Stimulated activated CD4-positive, alpha-beta T cell treated with anti-CD3 and anti-CD28 coated beads, Interleukin-12 subunit alpha, Interleukin-12 subunit beta, amount 100 ng/mL, for 48 hours (primary cell): ENCODE measurements at regions not wholly inside any gene's neighbourhood (a gene's known extent, or its start where the extent isn't known, plus 50 kb on each side); places are given as distances from the start of the nearest gene placed in this dataset.
"Not testable (repeated sequence)": the region's sequence is repeated elsewhere in the genome, so short reads cannot be mapped to it uniquely, and the experiment has no call there.

Experiments used
- DNase-seq, 3 donors: peaks; one replicate each; pipeline ENCODE4 v3.0.0-alpha.2; 2020; ENCODE audit warnings: low read depth in 2 of 3, low spot score in 1 of 3

DNA sequence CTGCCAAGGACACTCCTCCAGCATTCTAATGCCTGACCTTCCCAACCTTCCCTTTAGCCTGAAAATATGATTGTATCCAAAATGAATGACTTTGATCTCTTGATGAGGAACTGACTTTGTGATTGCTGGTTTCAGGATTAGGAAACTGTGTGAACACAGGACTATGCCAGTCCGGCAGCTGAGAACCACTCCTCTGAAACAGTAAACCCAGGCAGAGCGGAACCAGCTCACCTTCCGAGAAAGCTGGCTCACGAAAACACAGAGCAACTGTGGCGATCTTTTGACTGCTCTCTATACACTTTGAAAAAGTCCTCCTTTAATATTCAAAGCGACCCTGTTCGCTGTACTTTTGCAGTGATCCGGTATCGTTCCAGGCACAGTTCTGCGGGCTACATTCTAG lies 258.8 kb upstream of the IRS2 start:
- no peak for DNase-seq

DNA sequence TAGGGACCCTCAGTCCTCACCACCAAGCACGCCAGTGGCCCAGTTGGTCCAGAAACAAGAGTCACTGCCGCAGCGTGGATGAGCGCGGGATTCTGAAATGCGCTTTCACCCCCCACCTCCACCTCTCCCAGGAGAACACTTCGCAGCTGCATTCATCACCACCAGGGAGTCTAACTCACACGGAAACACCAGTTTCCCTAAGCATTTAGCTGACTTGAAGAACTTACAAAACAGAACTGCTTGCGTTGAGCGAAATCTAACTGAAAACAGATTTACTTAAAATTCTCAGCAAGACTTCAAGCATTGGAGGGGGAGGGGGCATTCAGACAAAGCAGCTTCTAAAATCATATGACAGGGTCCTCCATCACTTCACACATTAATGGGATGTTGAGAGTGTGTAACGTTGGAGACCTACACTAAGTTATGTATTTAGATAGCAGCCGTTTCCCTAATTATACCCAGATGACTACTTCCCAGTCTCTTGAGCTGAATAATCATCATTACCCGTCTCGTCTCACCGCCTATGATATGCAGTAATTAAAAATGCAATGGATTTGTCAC lies 258.2 kb upstream of the IRS2 start:
- DNase-seq: no peak

DNA sequence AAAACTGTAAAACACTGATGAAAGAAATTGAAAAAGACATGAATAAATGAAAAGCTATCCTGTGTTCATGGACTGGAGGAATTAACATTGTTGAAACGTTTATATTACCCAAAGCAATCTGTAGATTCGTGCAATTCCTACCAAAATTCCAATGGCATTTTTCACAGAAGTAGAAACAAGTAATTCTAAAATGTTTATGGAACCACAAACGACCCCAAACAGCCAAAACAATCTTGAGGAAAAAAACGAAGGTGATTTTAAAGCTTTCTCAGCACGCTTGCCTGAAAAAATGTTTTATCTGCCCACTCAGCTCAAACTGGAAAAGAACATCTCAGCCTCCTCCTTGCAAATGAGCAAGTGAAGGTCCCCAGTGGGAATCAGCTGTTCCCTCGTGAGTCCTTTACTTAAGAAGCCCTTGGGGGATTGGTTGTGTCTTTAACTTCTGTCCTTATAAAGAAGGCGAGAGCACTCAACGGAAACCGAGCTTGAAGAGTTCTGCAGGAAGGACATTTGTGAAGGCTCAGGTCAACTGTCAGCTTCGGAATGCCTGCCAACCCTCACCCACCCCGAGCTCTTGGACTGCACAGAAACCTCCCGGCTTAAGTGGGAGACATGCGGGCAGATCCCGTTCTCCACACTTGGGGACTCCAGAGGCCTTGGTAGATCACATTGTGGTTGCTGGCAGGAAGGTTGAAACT lies 256.0 kb upstream of the IRS2 start:
- DNase-seq: no peak

GRCh38 chr13:110041638-110042037 lies 255.3 kb upstream of the IRS2 start:
- DNase-seq: not testable (repeated sequence)

DNA sequence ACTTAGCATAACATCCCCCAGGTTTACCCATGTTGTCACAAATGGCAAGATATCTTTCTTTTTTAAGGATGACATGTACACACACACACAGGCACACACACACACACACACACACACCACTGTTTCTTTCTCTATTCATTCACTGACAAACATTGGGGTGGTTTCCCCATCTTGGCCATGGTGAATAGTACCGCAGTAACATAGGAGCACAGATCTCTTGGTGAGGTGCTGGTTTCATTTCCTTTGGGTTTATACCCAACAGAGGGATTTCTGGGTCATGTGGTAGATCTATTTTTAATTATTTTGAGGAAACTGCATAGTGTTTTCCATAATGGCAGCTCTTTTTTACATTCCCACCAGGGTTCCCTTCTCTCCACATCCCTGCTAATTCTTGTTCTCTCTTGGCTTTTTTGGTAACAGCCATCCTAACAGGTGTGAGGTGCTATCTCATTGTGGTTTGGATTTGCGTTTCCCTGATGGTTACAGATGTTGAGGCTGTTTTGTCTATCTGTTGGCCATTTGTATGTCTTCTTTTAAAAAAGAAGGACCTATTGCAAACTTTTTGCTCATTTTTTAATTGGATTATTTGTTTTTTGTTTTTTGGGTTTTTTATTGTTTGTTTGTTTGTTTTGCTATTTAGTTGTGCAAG lies 251.7 kb upstream of the IRS2 start:
- DNase-seq: no peak

- DNase-seq: no peak
Measured at GRCh38 chr13:110036060-110036459, 249.7 kb upstream of the IRS2 start.

- DNase-seq: no peak
Measured at GRCh38 chr13:110034031-110034549, 247.7 kb upstream of the IRS2 start.

GRCh38 chr13:110032969-110033368 lies 246.6 kb upstream of the IRS2 start:
- no peak for DNase-seq

- DNase-seq: no peak
Measured at GRCh38 chr13:110030394-110030928, 244.1 kb upstream of the IRS2 start.

- no peak for DNase-seq
Measured at GRCh38 chr13:110028838-110029621, 242.6 kb upstream of the IRS2 start.

DNA sequence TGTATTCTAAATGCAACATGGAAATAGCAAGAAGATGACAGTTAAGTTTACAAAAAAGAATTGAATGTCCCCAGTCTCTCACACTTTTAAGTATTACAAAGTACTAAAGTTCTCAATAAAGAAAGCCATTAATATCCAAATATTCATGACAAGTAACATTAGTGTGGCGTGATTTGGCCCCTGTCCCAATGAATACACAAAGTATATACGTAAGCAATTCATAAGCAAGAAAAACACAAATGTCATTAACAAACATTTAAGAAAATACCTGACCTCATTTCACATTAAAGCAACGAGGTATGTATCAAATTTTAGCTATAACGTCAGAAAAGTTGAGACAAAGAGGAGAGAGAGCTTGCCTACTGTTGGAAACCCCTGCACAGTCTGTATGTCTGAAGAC lies 241.9 kb upstream of the IRS2 start:
- no peak for DNase-seq

DNA sequence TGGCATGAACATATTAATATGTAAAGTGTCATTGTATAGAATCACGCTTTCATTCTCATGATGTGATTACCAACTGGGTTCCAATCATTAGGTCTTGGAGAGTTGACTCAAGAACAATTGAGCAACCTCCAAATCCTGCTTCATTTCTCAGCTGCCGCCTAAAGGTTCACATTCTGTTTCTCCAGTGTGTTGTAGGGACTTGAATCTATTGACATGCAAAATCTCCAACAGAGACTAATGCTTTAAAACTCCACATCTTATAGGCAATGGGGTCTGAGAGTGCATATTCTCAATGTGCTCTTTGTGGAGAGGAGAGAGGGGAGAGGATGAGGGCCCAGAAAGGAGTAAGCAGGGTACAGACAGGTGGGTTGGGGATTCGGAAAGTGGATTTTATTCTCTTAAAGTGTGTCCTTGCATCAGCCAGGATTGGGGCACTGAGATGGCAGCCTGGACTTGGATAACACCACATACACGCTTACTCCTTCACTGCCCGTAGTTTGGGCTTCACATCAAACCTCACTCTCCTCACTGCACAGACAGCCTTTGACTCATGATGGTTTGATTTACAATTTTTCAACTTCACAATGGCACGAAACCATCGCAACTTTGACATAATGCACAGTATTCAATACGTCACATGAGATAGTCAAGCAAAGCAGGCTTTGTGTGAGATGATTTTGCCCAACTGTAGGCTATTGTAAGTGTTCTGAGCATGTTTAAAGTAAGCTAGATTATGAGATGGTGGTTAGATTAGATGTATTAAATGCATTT lies 241.3 kb upstream of the IRS2 start:
- DNase-seq: no peak

DNA sequence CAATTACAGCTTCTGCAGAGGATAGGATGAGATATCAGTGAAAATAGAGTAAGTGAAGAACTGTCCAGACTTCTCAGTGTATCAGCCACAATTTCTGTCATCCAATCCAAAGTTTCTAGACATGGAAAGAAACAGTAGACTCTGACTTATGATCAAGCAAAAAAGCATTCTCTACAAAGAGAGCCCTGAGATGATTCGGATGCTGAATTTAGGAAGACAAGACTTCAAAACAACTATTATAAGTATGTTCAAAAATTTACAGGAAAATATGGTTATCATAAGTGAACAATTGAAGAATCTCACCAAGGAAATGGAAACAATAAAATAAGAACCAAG lies 238.2 kb upstream of the IRS2 start:
- no peak for DNase-seq

DNA sequence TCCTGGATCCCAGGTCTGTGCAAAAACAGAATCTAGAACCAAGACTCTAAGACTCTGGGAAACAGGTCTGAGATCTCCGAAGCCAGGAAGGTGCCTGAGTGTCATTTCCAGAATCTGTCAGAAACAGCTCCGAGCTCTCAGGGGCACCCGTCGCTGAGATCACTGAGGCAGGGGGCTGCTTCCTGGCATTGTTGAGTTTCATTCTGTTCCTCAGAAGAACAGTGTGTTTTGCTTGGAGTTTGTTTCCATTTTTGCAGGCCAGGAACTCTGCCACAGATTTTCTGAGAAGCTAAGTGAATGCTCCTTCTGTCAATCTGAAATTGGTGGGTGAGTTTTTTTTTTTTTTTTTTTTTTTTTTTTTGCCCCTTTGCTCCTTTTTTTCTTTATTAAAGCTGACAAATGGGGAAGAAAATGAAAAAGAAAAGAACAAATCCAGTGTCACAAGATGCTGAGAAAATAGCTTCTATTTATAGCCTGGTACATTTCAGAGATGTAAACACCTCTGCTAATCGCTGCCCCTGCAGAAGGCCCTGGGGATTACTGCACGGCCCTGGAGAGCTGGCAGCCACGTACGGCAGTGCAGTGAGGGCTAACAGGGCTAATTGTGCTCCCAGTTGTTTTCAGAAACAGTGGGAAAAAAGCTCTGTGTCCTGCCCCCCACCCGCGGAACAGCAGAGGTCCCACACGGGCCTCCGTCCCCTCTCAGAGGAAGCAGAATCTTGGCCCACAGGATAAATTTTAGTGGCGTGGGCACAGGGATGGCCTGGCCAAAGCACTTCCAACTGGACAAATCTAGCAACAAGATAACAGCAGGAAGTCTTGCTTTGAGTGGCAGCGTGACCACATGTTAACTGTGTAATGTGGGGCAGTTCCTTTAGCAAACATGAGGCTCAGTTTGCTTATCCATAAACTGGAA lies 237.6 kb upstream of the IRS2 start:
- no peak for DNase-seq

DNA sequence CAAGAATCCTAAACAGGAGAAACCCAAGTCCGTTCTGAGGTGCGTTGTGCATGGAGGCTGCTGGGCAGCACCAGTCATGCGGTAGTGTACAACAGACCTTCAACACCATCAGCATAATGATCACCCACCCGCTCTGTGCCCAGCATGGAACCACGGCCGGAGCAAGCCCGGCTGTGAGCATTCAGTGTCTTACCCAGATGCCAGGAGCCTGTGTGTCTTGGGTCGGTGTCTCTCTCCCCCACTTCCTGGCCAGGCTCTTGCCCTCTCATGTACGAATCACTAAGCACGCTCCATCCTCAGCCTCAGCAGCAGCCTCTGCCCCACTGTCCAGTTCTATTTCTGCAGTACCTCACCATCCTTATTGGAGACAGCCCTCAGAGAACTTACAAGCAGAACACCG lies 231.6 kb upstream of the IRS2 start:
- no peak for DNase-seq

DNA sequence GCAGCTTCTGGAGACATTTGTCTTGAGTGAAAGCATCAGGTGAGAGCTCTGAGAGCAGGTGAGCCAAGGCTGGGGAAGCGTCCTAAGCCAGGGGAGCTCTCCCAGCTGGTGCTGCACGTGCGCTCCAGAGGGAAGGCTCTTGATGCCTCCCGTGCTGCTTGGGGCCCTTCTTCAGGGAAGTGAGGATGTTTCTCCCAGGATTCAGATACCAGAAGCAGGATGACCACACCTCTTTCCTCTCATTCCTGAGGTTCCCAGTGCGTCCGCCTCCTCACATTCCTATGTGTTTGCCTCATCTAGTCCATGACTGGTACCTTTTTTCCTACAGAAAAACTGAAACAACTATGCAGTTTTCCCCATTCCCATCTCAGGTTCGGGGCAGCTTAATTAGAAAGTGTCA lies 231.0 kb upstream of the IRS2 start:
- DNase-seq: no peak

DNA sequence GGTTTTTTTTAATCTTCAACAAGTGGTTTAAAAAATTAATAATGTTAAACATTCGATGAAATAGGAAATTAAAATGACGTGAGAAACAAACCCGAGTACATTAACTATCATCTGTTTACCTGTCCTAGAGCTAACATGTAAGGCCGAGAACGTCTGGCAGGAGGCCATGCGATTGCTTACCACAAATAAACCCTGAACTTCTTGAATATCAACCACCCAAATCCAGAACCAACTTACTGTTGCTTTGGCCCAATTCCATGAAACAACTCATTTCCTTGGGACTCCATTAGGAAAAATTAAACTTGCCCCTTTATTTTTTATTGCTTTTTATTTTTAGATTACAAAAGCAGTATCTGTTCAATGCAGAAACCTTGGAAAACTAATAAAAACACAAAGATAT lies 228.9 kb upstream of the IRS2 start:
- DNase-seq: no peak

DNA sequence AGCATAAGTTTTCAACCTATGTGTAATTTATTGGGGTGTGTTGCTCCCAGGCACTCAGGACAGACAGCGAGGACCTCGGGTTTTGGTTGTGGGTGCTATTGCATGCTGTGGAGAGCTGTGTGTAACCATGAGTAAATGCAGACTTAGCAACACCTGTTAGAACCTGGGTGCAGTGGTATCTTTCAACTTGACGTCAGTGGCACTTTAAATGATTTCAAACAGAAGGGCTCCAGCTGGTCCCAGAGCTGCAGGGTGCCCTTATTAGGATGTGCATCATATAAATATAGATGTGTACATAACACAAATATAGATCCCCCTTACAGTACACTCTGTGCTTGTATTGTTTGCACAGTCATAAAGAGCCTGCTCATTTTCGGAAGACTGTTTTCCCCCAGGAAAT lies 228.3 kb upstream of the IRS2 start:
- DNase-seq: no peak

- DNase-seq: no peak
Measured at GRCh38 chr13:110012102-110012739, 225.8 kb upstream of the IRS2 start.
